Peyer's patch (tissue), 4 donors: ENCODE measurements at regions not wholly inside any gene's neighbourhood (a gene's known extent, or its start where the extent isn't known, plus 50 kb on each side); places are given as distances from the start of the nearest gene placed in this dataset.

Experiments
- DNase-seq, 3 donors: peaks; one replicate each; pipeline ENCODE4 v3.0.0-alpha.2; 2017 to 2019
- H3K27ac ChIP-seq, 4 donors: fragments of 200-600 bp; sonication (generic); one replicate each; pipeline ENCODE4 v1.5.1; 2016 to 2019
- H3K27me3 ChIP-seq, 2 donors: fragments of 200-600 bp; sonication (generic); one replicate each; pipeline ENCODE4 v1.5.1; 2019
- H3K36me3 ChIP-seq, 3 donors: fragments of 200-600 bp; sonication (generic); one replicate each; pipeline ENCODE4 v1.5.1; 2016 to 2019
- H3K4me1 ChIP-seq, 4 donors: fragments of 200-600 bp; sonication (generic); one replicate each; pipeline ENCODE4 v1.5.1; 2016 to 2019
- H3K4me3 ChIP-seq, 4 donors: fragments of 200-600 bp; sonication (generic); 1 replicate in 3 of 4; 2 replicates in 1 of 4; pipeline ENCODE4 v1.5.1; 2016 to 2019; ENCODE audit warnings: mild to moderate bottlenecking in 1 of 4
- H3K9me3 ChIP-seq, 4 donors: fragments of 200-600 bp; sonication (generic); one replicate each; pipeline ENCODE4 v1.5.1; 2016 to 2019; ENCODE audit warnings: mild to moderate bottlenecking in 1 of 4
- POLR2A ChIP-seq, 2 donors: fragments of 450-650 bp; IDR thresholded peaks; one replicate each; pipeline ENCODE4 v1.5.1; 2017; ENCODE audit warnings: antibody characterized with exemption in 2 of 2, mild to moderate bottlenecking in 2 of 2, moderate library complexity in 2 of 2
- TF ChIP-seq, protein P1 (sequence below), 6 experiments: fragments of 450-650 bp in 4 of 6; fragments of 200-600 bp in 2 of 6; sonication (generic) in 1 of 6; IDR thresholded peaks; one replicate each; pipeline ENCODE4 v1.5.1; 2017 to 2019; ENCODE audit warnings: antibody characterized with exemption in 6 of 6, mild to moderate bottlenecking in 3 of 6, moderate library complexity in 1 of 6

DNA sequence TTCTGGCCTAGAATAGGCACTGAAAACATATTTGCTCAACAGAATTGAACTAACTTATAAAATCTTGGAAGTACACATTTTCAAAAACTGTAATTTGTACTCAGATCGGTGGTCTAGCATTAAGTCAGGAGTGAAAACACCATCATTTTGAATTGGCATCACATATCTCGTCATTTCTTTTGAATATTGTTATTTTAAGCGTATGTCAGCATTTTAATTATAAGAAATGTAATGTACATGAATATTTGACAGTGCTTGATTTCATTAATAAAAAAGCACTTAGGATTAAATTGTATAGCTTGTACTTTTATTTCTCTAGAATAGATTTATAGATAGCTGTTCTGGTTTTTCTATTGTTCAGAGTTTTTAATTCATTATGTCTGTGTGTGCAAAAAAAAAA lies 892.2 kb downstream of the BCL11B start:
- no peaks in the 10 kb centered on the region for H3K27me3 ChIP-seq
- no peak overlapping the region for H3K27ac ChIP-seq
- DNase-seq: no peak
- no peak for TF ChIP-seq POLR2A (IDR thresholded peaks at IDR 0.05)
- TF ChIP-seq, protein P1, sequence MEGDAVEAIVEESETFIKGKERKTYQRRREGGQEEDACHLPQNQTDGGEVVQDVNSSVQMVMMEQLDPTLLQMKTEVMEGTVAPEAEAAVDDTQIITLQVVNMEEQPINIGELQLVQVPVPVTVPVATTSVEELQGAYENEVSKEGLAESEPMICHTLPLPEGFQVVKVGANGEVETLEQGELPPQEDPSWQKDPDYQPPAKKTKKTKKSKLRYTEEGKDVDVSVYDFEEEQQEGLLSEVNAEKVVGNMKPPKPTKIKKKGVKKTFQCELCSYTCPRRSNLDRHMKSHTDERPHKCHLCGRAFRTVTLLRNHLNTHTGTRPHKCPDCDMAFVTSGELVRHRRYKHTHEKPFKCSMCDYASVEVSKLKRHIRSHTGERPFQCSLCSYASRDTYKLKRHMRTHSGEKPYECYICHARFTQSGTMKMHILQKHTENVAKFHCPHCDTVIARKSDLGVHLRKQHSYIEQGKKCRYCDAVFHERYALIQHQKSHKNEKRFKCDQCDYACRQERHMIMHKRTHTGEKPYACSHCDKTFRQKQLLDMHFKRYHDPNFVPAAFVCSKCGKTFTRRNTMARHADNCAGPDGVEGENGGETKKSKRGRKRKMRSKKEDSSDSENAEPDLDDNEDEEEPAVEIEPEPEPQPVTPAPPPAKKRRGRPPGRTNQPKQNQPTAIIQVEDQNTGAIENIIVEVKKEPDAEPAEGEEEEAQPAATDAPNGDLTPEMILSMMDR (IDR thresholded peaks at IDR 0.05): no peak
- H3K4me1 ChIP-seq: no peaks in the 10 kb centered on the region
- H3K36me3 ChIP-seq: no peaks in the 10 kb centered on the region
- H3K9me3 ChIP-seq: no peaks in the 10 kb centered on the region
- H3K4me3 ChIP-seq: no peak overlapping the region

DNA sequence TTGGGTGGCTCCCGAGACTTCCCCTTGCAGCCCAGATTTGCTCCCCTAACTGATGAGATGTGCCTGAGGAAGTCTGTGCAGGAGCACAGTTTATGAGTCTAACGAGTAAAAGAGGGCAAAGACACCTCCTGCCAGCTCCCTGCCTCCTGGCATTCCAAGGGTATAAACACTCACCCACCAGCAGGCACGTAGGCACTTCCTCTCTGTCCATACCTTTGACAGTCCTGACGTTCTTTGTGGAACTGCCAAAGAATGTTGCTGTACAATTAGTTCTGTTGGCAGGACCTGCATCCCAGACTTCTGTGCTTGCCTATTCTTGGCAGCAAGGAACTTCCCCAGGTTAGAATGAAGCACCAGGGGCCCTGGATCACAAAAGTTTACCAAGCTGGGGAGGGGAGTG lies 889.3 kb downstream of the BCL11B start:
- H3K27ac ChIP-seq: no peak overlapping the region
- H3K36me3 ChIP-seq: no peaks in the 10 kb centered on the region
- H3K9me3 ChIP-seq: peaks cover 0 to 3% (median 0%) of the 10 kb centered on the region in 4 donors
- TF ChIP-seq, protein P1 (IDR thresholded peaks at IDR 0.05): no peak
- no peak for TF ChIP-seq POLR2A (IDR thresholded peaks at IDR 0.05)
- H3K27me3 ChIP-seq: no peaks in the 10 kb centered on the region
- H3K4me3 ChIP-seq: no peak overlapping the region
- H3K4me1 ChIP-seq: no peaks in the 10 kb centered on the region
- DNase-seq: no peak

DNA sequence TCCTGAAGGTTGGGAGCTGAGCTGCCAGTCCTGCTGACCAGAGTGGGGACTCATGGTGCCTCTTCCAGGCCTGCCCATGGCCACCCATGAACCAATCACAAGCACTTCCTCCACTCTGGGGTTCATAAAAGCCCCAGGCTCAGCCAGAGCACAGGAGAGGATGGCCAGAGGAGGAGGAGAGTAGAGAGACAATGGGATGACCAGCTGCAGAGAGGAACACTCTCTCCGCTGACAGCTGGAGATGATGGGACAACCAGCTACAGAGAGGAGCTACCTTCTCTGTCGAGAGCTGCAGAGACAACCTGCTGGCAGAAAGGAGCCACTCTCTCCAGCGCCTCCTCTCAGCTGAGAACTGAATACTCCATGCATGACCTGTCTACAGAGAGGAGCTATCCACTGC lies 886.1 kb downstream of the BCL11B start:
- no peak for DNase-seq
- TF ChIP-seq, protein P1 (IDR thresholded peaks at IDR 0.05): no peak
- no peak for TF ChIP-seq POLR2A (IDR thresholded peaks at IDR 0.05)
- H3K4me1 ChIP-seq: no peaks in the 10 kb centered on the region
- no peak overlapping the region for H3K27ac ChIP-seq
- peaks cover 0 to 3% (median 0%) of the 10 kb centered on the region in 4 donors for H3K9me3 ChIP-seq
- H3K27me3 ChIP-seq: no peaks in the 10 kb centered on the region
- H3K4me3 ChIP-seq: no peak overlapping the region
- no peaks in the 10 kb centered on the region for H3K36me3 ChIP-seq

DNA sequence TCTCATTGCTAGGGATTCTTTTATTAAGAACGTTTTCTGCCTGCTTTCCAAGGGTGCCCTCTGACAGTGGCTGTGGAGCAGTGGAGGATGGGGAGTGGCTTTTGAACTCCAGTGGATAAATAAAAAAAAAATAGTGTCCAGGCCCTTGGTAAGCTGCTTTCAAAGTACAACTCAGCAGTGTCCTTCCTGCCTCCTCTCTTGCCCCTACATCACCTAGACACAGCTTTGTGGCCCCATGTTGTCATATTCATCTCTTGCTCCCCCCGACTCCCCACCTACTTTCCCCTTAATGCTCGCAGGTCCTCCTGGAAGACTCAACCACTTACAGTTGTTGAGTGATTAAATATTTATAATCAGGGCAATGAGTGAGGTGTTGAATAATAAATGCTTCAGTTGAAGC lies 880.9 kb downstream of the BCL11B start:
- no peak overlapping the region for H3K27ac ChIP-seq
- no peak for TF ChIP-seq POLR2A (IDR thresholded peaks at IDR 0.05)
- TF ChIP-seq, protein P1 (IDR thresholded peaks at IDR 0.05): no peak
- H3K4me1 ChIP-seq: no peaks in the 10 kb centered on the region
- no peaks in the 10 kb centered on the region for H3K27me3 ChIP-seq
- no peaks in the 10 kb centered on the region for H3K9me3 ChIP-seq
- H3K4me3 ChIP-seq: no peak overlapping the region
- H3K36me3 ChIP-seq: no peaks in the 10 kb centered on the region
- DNase-seq: no peak

DNA sequence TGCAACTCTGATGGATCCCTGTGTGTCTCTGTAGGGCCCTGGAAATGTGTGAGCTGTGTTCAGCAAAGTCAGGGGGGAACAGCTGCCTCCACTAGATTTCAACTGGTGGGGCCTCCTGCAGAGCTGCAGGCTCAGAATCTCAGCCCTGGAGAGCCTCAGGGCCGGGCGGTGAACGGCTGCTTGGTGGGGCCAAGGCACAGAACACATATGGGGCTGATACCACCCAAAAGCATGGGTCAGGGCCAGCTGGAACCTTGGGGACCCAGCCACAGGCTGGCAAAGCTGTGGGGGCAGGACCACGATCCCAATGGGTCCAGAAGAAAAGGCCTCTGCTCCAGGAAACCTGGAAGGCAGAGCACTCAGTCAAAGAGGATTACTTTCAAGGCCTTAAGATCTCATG lies 878.5 kb downstream of the BCL11B start:
- no peaks in the 10 kb centered on the region for H3K4me1 ChIP-seq

More for the DNA sequence above, 878.5 kb downstream of the BCL11B start:
- no peaks in the 10 kb centered on the region for H3K27me3 ChIP-seq
- no peak overlapping the region for H3K27ac ChIP-seq
- H3K36me3 ChIP-seq: no peaks in the 10 kb centered on the region
- no peak for DNase-seq
- H3K9me3 ChIP-seq: no peaks in the 10 kb centered on the region
- no peak overlapping the region for H3K4me3 ChIP-seq
- no peak for TF ChIP-seq POLR2A (IDR thresholded peaks at IDR 0.05)
- TF ChIP-seq, protein P1 (IDR thresholded peaks at IDR 0.05): no peak
